Mesodermal cell (in vitro differentiated cells): ENCODE measurements at regions not wholly inside any gene's neighbourhood (a gene's known extent, or its start where the extent isn't known, plus 50 kb on each side); places are given as distances from the start of the nearest gene placed in this dataset.
"Not testable (repeated sequence)": the region's sequence is repeated elsewhere in the genome, so short reads cannot be mapped to it uniquely, and the experiment has no call there.

Experiments used
- H3K27ac ChIP-seq: 2 replicates; pipeline ENCODE4 v1.7.0; 2013; ENCODE audit warnings: mild to moderate bottlenecking, low read depth, low read length, moderate library complexity; ENCODE audit not compliant: severe bottlenecking
- H3K36me3 ChIP-seq: 2 replicates; pipeline ENCODE4 v1.7.1; 2013; ENCODE audit warnings: mild to moderate bottlenecking, low read length, moderate library complexity; ENCODE audit not compliant: control insufficient read depth, insufficient read depth
- H3K4me1 ChIP-seq: one replicate; pipeline ENCODE4 v1.7.1; 2013; ENCODE audit warnings: mild to moderate bottlenecking, low read length; ENCODE audit not compliant: insufficient read depth, control insufficient read depth, poor library complexity, severe bottlenecking
- H3K4me3 ChIP-seq: 2 replicates; pipeline ENCODE4 v1.7.0; 2013; ENCODE audit warnings: low read length, control low read depth, mild to moderate bottlenecking; ENCODE audit not compliant: insufficient read depth, poor library complexity, severe bottlenecking; ENCODE audit errors: extremely low read depth
- H3K9me3 ChIP-seq: 2 replicates; pipeline ENCODE4 v1.7.1; 2013; ENCODE audit warnings: mild to moderate bottlenecking, low read length, moderate library complexity; ENCODE audit not compliant: control insufficient read depth
- WGBS, 2 experiments: methylation state at CpG; one replicate each; pipeline ENCODE4 v1.1.5; 2013; ENCODE audit warnings: missing lambda C conversion rate in 2 of 2; ENCODE audit not compliant: insufficient coverage in 2 of 2; 5-methylcytosine and 5-hydroxymethylcytosine counted together

DNA sequence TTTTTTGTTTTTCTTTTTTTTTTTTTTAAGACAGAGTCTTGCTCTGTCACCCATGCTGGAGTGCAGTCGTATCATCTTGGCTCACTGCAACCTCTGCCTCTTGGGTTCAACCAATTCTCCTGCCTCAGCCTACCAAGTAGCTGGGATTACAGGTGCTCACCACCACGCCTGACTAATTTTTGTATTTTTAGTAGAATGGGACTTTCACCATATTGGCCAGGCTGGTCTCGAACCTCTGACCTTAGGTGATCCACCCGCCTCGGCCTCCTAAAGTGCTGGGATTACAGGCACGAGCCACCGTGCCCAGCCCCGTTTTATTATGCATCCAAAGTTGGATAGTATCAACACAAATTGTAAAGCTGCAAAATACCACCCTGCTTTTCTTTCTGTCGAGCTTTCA is 154.9 kb downstream of the CRPPA start:
- H3K4me3 ChIP-seq, result not testable (repeated sequence)
- WGBS, 2 experiments, result 73 to 89% methylated on average over 6 to 7 of the region's 9 CpGs

DNA sequence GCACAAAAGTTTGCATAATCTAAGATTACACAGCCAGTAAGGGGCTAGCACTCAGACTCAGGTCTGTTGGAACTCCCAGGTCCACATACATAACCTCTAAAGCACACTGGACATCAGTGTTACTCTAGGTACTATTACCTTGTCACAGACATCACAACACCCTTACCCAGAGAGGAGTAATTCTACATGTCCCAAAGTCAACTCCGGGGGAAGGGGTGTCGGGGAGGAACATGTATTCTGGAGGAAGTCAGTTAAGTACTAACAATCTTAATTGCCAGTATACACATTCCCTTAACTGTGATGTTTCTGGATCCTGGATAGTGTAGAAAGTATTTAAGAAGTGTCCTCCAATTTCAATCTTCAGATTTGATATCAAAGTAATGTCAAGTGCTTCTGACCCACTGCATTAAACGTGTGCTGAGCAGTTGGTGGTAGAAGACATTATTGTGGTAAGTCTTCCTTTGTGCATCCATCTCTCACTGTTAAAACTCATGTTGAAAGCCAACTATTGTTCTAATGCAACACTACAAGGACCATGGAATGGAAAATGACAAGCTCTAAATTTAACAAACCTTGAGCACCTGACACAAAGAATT is 155.4 kb downstream of the CRPPA start:
- Histone ChIP-seq H3K9me3 (no peaks in the 10 kb centered on the region), H3K27ac (no peak overlapping the region), H3K4me1 (peaks cover 4% of the 10 kb centered on the region), H3K36me3 (no peaks in the 10 kb centered on the region), H3K4me3 (no peak overlapping the region)
- WGBS, 2 experiments, result no CpG with 5 or more reads among the region's 3 CpGs

More for the DNA sequence above, 154.9 kb downstream of the CRPPA start:
- not testable (repeated sequence) for H3K27ac ChIP-seq, H3K4me1 ChIP-seq, H3K9me3 ChIP-seq, H3K36me3 ChIP-seq

DNA sequence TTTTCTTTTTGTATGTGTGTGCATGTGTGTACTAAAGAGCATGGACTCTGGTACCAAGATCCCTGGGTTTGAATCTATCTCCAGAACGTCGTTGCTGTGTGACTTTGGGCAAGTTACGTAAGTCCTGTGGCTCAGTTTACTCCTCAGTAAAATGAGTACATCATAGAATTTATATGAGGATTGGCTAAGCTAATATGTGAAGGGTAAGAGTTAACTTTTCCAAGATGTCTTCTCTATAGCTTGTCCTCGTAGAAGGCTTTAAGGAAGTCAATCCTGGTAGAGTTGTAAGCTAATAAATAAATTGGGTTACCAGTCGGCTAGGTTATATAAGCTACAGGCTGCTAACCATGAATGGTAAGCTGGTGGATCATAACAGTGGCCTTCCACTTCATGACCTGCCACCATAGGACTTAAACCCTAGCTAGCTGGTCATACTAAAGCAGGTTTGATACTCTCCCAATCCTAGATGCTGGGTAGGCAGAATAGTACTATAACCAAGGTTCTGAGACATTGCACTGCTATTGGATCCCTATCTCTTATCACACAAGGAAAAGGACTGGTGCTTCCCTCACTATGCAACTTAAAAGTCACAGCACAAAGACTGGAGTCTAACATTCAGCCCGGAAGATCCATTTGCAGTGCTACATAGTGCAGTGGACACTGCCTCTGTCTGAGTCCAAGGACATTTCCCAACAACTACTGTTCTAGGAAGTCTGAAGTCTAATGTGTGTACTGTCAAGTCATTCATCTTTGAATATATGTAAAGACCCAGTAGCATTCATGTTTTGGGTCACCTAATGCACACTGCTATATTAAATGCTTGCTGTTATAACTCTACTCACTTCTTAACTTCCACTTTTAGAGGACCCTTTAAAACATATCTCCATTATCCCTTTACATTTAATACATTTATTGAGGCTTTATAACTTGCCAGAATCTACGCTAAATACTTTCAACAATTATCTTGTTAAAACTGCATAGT is 156.2 kb downstream of the CRPPA start:
- no peaks in the 10 kb centered on the region for H3K36me3 ChIP-seq
- H3K4me1 ChIP-seq, result no peaks in the 10 kb centered on the region
- WGBS, 2 experiments, result 80 to 96% methylated on average over 3 to 4 of the region's 7 CpGs
- no peaks in the 10 kb centered on the region for H3K9me3 ChIP-seq
- no peak overlapping the region for H3K27ac ChIP-seq
- H3K4me3 ChIP-seq, result no peak overlapping the region

DNA sequence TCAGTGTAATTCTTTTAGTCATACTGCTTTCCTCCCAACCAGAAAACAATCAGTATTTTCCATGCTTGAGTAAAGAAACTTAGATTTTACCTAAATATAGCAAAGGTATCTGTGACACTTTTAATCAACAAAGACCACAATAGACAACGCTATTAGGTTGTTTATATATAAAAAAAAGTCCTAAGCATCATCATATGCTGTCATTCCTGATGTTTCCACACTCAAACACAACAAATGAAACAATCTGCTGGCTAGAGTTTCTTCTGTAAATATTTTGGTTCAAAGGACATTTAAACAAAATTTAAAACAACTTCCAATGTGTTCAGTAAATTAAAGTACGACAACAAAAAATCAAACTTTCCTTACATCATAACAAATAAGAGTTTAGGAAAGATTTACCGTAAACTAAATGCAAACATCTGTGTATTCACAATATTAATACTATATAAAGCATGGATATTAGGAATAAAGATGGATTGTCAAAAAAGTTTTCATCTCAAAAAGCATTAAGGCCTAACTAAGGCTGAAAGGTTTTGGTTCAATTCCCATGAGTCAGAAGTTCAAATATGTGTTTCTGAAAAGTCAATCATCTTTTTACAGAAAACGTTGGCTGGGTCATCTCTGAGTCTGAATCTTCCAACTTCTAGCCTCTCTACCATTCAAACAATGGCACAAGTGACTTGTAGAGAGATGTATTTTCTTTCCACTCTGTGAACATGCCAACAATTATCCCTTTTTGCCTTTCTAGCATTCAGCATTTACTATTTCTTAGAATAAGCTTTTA is 157.1 kb downstream of the CRPPA start:
- Histone ChIP-seq H3K4me3 (no peak overlapping the region), H3K36me3 (no peaks in the 10 kb centered on the region), H3K27ac (no peak overlapping the region), H3K4me1 (no peaks in the 10 kb centered on the region), H3K9me3 (no peaks in the 10 kb centered on the region)
- no CpG with 5 or more reads among the region's 4 CpGs for WGBS, 2 experiments

DNA sequence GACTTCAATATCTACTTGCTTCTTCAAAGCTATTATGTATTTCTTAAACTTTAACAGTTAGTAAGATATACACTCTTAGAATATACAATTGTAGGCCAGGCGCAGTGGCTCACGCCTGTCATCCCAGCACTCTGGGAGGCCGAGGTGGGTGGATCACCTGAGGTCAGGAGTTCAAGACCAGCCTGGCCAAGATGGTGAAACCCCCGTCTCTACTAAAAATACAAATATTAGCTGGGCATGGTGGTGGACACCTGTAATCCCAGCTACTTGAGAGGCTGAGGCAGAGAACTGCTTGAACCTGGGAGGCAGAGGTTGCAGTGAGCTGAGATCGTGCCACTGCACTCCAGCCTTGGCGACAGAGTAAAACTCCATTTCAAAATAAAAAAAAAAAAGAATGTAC is 158.0 kb downstream of the CRPPA start:
- not testable (repeated sequence) for H3K9me3 ChIP-seq, H3K4me3 ChIP-seq, H3K36me3 ChIP-seq, H3K4me1 ChIP-seq, H3K27ac ChIP-seq
- 89 to 100% methylated on average over 3 of the region's 6 CpGs for WGBS, 2 experiments

DNA sequence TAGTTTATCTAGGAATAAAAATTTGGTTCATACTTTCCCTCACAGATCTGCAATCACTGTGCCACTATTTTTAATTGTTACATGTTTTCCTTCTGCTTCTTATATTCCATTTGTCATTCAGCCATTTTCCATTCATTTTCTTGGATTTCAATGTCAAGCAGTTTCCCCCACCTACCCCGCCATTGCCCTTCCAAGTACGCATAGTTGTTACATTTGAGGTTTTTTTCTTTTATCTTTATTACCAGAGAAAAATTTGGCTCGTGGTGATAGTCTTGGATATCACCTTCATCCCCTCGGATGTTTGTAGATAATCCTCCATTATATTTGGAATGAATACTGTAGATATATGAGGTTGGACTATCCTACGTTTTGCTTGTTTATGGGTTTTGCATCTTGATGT is 159.7 kb downstream of the CRPPA start:
- Histone ChIP-seq H3K27ac (no peak overlapping the region), H3K4me1 (no peaks in the 10 kb centered on the region), H3K36me3 (no peaks in the 10 kb centered on the region), H3K4me3 (no peak overlapping the region), H3K9me3 (no peaks in the 10 kb centered on the region)
- WGBS, 2 experiments, result no CpG with 5 or more reads among the region's 5 CpGs

DNA sequence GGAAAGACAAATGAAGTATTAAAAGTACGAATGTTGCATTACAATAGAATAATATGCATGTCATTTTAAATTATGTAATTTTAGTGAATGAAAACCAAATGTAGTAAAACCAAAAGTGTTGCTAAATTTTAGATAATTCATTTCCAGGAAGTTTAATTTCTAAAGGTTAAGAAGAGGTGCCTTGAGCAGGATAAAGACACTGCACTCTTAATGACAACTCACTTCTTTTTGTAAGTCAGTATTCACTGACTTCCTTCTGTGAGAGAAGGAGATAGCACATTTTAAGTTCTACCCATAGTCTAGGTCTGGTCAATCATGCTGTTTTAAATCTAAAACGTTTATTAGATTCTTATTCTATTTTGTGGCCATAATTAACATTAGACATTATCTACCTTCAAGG is 160.2 kb downstream of the CRPPA start:
- Histone ChIP-seq H3K4me1 (no peaks in the 10 kb centered on the region), H3K27ac (no peak overlapping the region), H3K4me3 (no peak overlapping the region), H3K9me3 (no peaks in the 10 kb centered on the region), H3K36me3 (no peaks in the 10 kb centered on the region)
- 50% methylated on average over 1 of the region's 2 CpGs; no CpG with 5 or more reads in 1 of the 2 experiments for WGBS, 2 experiments

DNA sequence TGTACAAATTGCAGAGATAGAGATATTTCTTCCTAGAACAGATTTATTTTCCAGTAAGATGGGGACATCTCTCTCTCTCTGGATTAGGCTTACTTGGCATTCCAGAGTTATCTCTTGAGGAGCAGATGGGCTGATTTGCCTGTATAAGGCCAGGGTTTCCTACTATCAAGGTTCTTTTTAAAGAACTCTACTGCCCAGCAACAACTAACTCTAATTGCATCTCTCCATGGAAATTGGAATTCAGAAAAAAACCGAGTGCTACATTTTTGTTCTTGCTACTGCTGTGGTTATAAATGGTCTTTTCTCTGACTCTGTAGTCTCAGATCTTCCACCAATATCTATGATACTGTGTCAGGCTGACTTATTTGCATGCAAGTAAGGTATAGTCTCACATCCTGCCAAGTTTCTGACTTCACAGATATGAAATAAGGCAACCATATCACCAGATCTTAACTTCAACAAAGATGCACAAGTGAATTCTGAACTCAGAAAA is 161.1 kb downstream of the CRPPA start:
- Histone ChIP-seq H3K4me3 (no peak overlapping the region), H3K27ac (no peak overlapping the region), H3K9me3 (no peaks in the 10 kb centered on the region), H3K4me1 (no peaks in the 10 kb centered on the region), H3K36me3 (no peaks in the 10 kb centered on the region)
- WGBS, 2 experiments, result no CpG with 5 or more reads among the region's 1 CpG

DNA sequence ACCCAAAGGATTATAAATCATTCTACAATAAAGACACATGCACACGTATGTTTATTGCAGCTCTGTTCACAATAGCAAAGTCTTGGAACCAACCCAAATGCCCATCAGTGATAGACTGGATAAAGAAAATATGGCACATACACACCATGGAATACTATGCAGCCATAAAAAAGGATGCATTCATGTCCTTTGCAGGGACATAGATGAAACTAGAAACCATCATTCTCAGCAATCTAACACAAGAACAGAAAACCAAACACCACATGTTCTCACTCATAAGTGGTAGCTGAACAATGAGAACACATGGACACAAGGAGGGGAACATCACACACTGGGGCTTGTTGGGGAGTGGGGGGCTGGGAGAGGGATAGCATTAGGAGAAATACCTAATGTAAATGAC is 164.9 kb downstream of the CRPPA start:
- no CpG with 5 or more reads among the region's 1 CpG for WGBS, 2 experiments
- not testable (repeated sequence) for H3K4me1 ChIP-seq, H3K4me3 ChIP-seq, H3K36me3 ChIP-seq, H3K9me3 ChIP-seq, H3K27ac ChIP-seq

DNA sequence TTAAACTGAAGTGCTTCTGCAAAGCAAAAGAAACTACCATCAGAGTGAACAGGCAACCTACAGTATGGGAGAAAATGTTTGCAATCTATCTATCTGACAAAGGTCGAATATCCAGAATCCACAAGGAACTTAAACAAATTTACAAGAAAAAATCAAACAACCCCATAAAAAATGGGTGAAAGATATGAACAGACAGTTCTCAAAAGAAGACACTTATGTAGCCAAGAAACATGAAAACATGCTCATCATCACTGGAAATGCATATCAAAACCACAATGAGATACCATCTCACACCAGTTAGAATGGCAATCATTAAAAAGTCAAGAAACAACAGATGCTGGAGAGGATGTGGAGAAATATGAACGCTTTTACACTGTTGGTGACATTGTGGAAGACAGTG is 165.4 kb downstream of the CRPPA start:
- H3K4me1 ChIP-seq, H3K9me3 ChIP-seq, H3K27ac ChIP-seq, H3K36me3 ChIP-seq, H3K4me3 ChIP-seq: not testable (repeated sequence)
- WGBS, 2 experiments, result no CpG with 5 or more reads among the region's 2 CpGs
